Naive thymus-derived CD4-positive, alpha-beta T cell (primary cell): ENCODE measurements at regions not wholly inside any gene's neighbourhood (a gene's known extent, or its start where the extent isn't known, plus 50 kb on each side); places are given as distances from the start of the nearest gene placed in this dataset.

Experiments used
- ATAC-seq: fragments of 150-1000 bp; cut with Tn5 transposase; 2 replicates; pipeline ENCODE4 v1.10.0; 2021; ENCODE audit warnings: mild to moderate bottlenecking, moderate library complexity
- CTCF ChIA-PET: fragments of 350-600 bp; sonication (Branson Sonifier 250); formaldehyde crosslinking; loops from one replicate; lab custom pipeline; 2021; ENCODE audit warnings: antibody characterized with exemption; lab: Charles Lee
- POLR2A ChIA-PET: fragments of 350-600 bp; sonication (Branson Sonifier 250); formaldehyde crosslinking; loops from one replicate; lab custom pipeline; 2021; ENCODE audit warnings: antibody characterized with exemption, inconsistent platforms; lab: Charles Lee
- DNase-seq, 9 donors: peaks; one replicate each; pipeline versions ENCODE4 v3.0.0 to v3.0.0-alpha.2; 2020 to 2022; ENCODE audit warnings: mixed read lengths in 1 of 9
- H3K27ac ChIP-seq: one replicate; pipeline ENCODE4 v1.7.0; 2013; ENCODE audit warnings: mild to moderate bottlenecking, low read depth, low read length, moderate library complexity
- H3K27me3 ChIP-seq, 2 donors: one replicate each; pipeline ENCODE4 v1.7.0; 2013; ENCODE audit warnings: low read length in 2 of 2, mild to moderate bottlenecking in 2 of 2, moderate library complexity in 2 of 2; ENCODE audit not compliant: control insufficient read depth in 2 of 2, insufficient read depth in 2 of 2
- H3K36me3 ChIP-seq, 3 experiments: 1 replicate in 2 of 3; 2 replicates in 1 of 3; pipeline ENCODE4 v1.7.0; 2013; ENCODE audit warnings: low read length in 3 of 3, mild to moderate bottlenecking in 3 of 3, moderate library complexity in 1 of 3; ENCODE audit not compliant: insufficient read depth in 3 of 3, control insufficient read depth in 2 of 3
- H3K4me1 ChIP-seq, 2 donors: one replicate each; pipeline ENCODE4 v1.7.0; 2013; ENCODE audit warnings: low read length in 2 of 2, mild to moderate bottlenecking in 2 of 2, moderate library complexity in 1 of 2; ENCODE audit not compliant: control insufficient read depth in 2 of 2, insufficient read depth in 2 of 2
- H3K4me3 ChIP-seq: 2 replicates; pipeline ENCODE4 v1.7.0; 2013; ENCODE audit warnings: mild to moderate bottlenecking, low read length
- H3K9me3 ChIP-seq, 3 experiments: 1 replicate in 2 of 3; 2 replicates in 1 of 3; pipeline ENCODE4 v1.7.0; 2013; ENCODE audit warnings: low read length in 3 of 3; ENCODE audit not compliant: control insufficient read depth in 2 of 3
- H3K27ac Mint-ChIP-seq, 9 donors: one replicate each; pipeline ENCODE4 v1.8.0; 2020 to 2022; ENCODE audit warnings: mixed read lengths in 9 of 9, mild to moderate bottlenecking in 8 of 9, moderate library complexity in 5 of 9, inconsistent platforms in 2 of 9
- H3K27me3 Mint-ChIP-seq, 5 donors: one replicate each; pipeline ENCODE4 v1.8.0; 2021 to 2022; ENCODE audit warnings: mixed read lengths in 5 of 5, mild to moderate bottlenecking in 1 of 5
- H3K36me3 Mint-ChIP-seq, 5 donors: one replicate each; pipeline ENCODE4 v1.8.0; 2020 to 2022; ENCODE audit warnings: mixed read lengths in 5 of 5, mild to moderate bottlenecking in 3 of 5, inconsistent platforms in 1 of 5
- H3K4me1 Mint-ChIP-seq, 7 donors: one replicate each; pipeline ENCODE4 v1.8.0; 2020 to 2022; ENCODE audit warnings: mixed read lengths in 7 of 7, mild to moderate bottlenecking in 3 of 7, inconsistent platforms in 1 of 7
- H3K4me3 Mint-ChIP-seq, 10 donors: one replicate each; pipeline ENCODE4 v1.8.0; 2020 to 2022; ENCODE audit warnings: mild to moderate bottlenecking in 10 of 10, mixed read lengths in 10 of 10, moderate library complexity in 6 of 10, inconsistent platforms in 2 of 10
- H3K9me3 Mint-ChIP-seq, 11 donors: one replicate each; pipeline ENCODE4 v1.8.0; 2020 to 2022; ENCODE audit warnings: mixed read lengths in 11 of 11, mild to moderate bottlenecking in 4 of 11, inconsistent platforms in 1 of 11, moderate library complexity in 1 of 11
- intact Hi-C, 2 donors: fragments of 100-400 bp; cut with micrococcal nuclease; formaldehyde crosslinking; loops; one replicate each; pipeline ENCODE4 v1.15.1; 2023

- H3K27ac ChIP-seq: no peak overlapping the region
- ChIA-PET POLR2A (no interaction called here), CTCF (no interaction called here)
- Mint-ChIP-seq H3K27me3 (peaks cover 20 to 49% (median 37%) of the 10 kb centered on the region in 5 donors), H3K4me1 (peaks cover 0 to 2% (median 0%) of the 10 kb centered on the region in 7 donors), H3K4me3 (no peak overlapping the region), H3K36me3 (no peaks in the 10 kb centered on the region), H3K27ac (no peak overlapping the region), H3K9me3 (peaks cover 0 to 14% (median 3%) of the 10 kb centered on the region in 11 donors)
- H3K4me3 ChIP-seq: no peak overlapping the region
- ATAC-seq: no peak
- intact Hi-C loops: no loop called here
- H3K36me3 ChIP-seq: no peaks in the 10 kb centered on the region
- DNase-seq: no peak
- no peaks in the 10 kb centered on the region for H3K27me3 ChIP-seq
- no peaks in the 10 kb centered on the region for H3K4me1 ChIP-seq
- no peaks in the 10 kb centered on the region for H3K9me3 ChIP-seq
These were observed 117.3 kb downstream of the EHF start for GRCh38 chr11:34738237-34738636.

GRCh38 chr11:34732831-34733230 is 111.9 kb downstream of the EHF start:
- no peaks in the 10 kb centered on the region for H3K36me3 ChIP-seq
- no peak for ATAC-seq
- H3K4me3 ChIP-seq: no peak overlapping the region
- ChIA-PET CTCF (no interaction called here), POLR2A (no interaction called here)
- Mint-ChIP-seq H3K36me3 (no peaks in the 10 kb centered on the region), H3K9me3 (peaks cover 0 to 14% (median 3%) of the 10 kb centered on the region in 11 donors), H3K4me1 (peaks cover 0 to 2% (median 0%) of the 10 kb centered on the region in 7 donors), H3K4me3 (no peak overlapping the region), H3K27me3 (peaks cover 13 to 44% (median 37%) of the 10 kb centered on the region in 5 donors), H3K27ac (no peak overlapping the region)
- H3K27me3 ChIP-seq: no peaks in the 10 kb centered on the region
- no peak overlapping the region for H3K27ac ChIP-seq
- intact Hi-C loops: no loop called here
- no peaks in the 10 kb centered on the region for H3K9me3 ChIP-seq
- no peaks in the 10 kb centered on the region for H3K4me1 ChIP-seq
- no peak for DNase-seq

GRCh38 chr11:34731603-34732002 is 110.7 kb downstream of the EHF start:
- DNase-seq (no peak), ATAC-seq (no peak)
- no peaks in the 10 kb centered on the region for H3K9me3 ChIP-seq
- Mint-ChIP-seq H3K36me3 (no peaks in the 10 kb centered on the region), H3K27me3 (peaks cover 19 to 38% (median 30%) of the 10 kb centered on the region in 5 donors), H3K4me1 (peaks cover 0 to under 1% (median 0%) of the 10 kb centered on the region in 7 donors), H3K4me3 (no peak overlapping the region), H3K27ac (no peak overlapping the region), H3K9me3 (peaks cover 0 to 2% (median 0%) of the 10 kb centered on the region in 11 donors)
- CTCF ChIA-PET: interaction anchor here (0.8 kb wide), 1 partner anchor 55 kb away, joined by 3 read pairs; no protein-coding TSS in a partner anchor
- intact Hi-C loops: no loop called here
- H3K27ac ChIP-seq: no peak overlapping the region
- H3K4me3 ChIP-seq: no peak overlapping the region
- H3K27me3 ChIP-seq: no peaks in the 10 kb centered on the region
- no peaks in the 10 kb centered on the region for H3K4me1 ChIP-seq
- POLR2A ChIA-PET: no interaction called here
- H3K36me3 ChIP-seq: no peaks in the 10 kb centered on the region

DNA sequence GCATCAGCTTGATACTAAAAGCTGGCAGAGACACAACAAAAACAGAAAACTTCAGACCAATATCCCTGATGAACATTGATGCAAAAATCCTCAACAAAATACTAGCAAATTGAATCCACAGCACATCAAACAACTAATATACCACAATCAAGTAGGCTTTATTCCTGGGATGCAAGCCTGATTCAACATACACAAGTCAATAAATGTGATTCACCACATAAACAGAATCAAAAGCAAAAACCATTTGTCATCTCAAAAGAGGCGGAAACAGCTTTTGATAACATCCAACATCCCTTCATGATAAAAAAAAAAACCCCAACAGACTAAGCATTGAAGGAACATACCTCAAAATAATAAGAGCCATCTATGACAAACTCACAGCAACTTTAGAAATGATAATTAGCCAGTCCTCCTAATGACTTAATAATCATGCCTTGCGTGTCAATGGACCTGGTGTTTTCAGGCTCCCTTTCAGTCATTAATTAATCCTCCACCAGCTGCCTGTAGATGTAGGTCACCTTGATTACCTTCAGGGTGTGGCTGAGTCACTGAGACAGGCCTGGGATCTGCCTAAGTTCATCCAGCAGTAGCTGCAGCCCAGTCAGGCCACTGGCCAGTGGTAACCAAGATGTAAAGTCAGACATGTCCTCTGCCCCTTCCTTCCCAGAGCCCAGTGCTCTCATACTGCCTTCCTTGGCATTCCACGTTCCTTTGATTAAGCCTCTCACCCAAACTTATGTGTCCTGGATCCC is 109.8 kb downstream of the EHF start:
- no peak overlapping the region for H3K4me3 Mint-ChIP-seq

GRCh38 chr11:34728609-34729008 is 107.7 kb downstream of the EHF start:
- Mint-ChIP-seq H3K4me1 (no peaks in the 10 kb centered on the region), H3K27me3 (peaks cover 12 to 34% (median 22%) of the 10 kb centered on the region in 5 donors), H3K4me3 (no peak overlapping the region), H3K27ac (no peak overlapping the region), H3K36me3 (no peaks in the 10 kb centered on the region), H3K9me3 (peaks cover 0 to 15% (median 6%) of the 10 kb centered on the region in 11 donors)
- CTCF ChIA-PET: interaction anchor here (1.2 kb wide), 1 partner anchor 9 kb away, joined by 3 read pairs; no protein-coding TSS in a partner anchor
- intact Hi-C loops: no loop called here
- Histone ChIP-seq H3K9me3 (no peaks in the 10 kb centered on the region), H3K4me1 (no peaks in the 10 kb centered on the region), H3K27ac (no peak overlapping the region), H3K36me3 (no peaks in the 10 kb centered on the region), H3K4me3 (no peak overlapping the region), H3K27me3 (no peaks in the 10 kb centered on the region)
- DNase-seq: no peak
- ATAC-seq: no peak
- POLR2A ChIA-PET: no interaction called here

More for the DNA sequence above, 109.8 kb downstream of the EHF start:
- H3K4me1 Mint-ChIP-seq: no peaks in the 10 kb centered on the region
- Histone ChIP-seq H3K27ac (no peak overlapping the region), H3K36me3 (no peaks in the 10 kb centered on the region), H3K9me3 (no peaks in the 10 kb centered on the region), H3K27me3 (no peaks in the 10 kb centered on the region), H3K4me1 (no peaks in the 10 kb centered on the region), H3K4me3 (no peak overlapping the region)
- intact Hi-C loops: no loop called here
- no peak overlapping the region for H3K27ac Mint-ChIP-seq
- ATAC-seq: no peak
- H3K36me3 Mint-ChIP-seq: no peaks in the 10 kb centered on the region
- H3K9me3 Mint-ChIP-seq: no peaks in the 10 kb centered on the region
- H3K27me3 Mint-ChIP-seq: peaks cover 16 to 39% (median 27%) of the 10 kb centered on the region in 5 donors
- ChIA-PET POLR2A (no interaction called here), CTCF (no interaction called here)
- no peak for DNase-seq

- Histone ChIP-seq H3K4me1 (no peaks in the 10 kb centered on the region), H3K9me3 (no peaks in the 10 kb centered on the region), H3K36me3 (no peaks in the 10 kb centered on the region), H3K27me3 (no peaks in the 10 kb centered on the region), H3K27ac (no peak overlapping the region), H3K4me3 (no peak overlapping the region)
- H3K4me3 Mint-ChIP-seq: no peak overlapping the region
- intact Hi-C loops: no loop called here
- no peaks in the 10 kb centered on the region for H3K4me1 Mint-ChIP-seq
- ATAC-seq (peak; percentile 44), DNase-seq (no peak)
- no peaks in the 10 kb centered on the region for H3K36me3 Mint-ChIP-seq
- ChIA-PET POLR2A (no interaction called here), CTCF (no interaction called here)
- peaks cover 0 to 22% (median 10%) of the 10 kb centered on the region in 11 donors for H3K9me3 Mint-ChIP-seq
- no peak overlapping the region for H3K27ac Mint-ChIP-seq
- H3K27me3 Mint-ChIP-seq: peaks cover 12 to 34% (median 22%) of the 10 kb centered on the region in 5 donors
These were observed 106.4 kb downstream of the EHF start for GRCh38 chr11:34727228-34727737.
